Activated naive CD4-positive, alpha-beta T cell treated with anti-CD3 and anti-CD28 coated beads, Interleukin-2, amount 50 U/mL, for 24 hours (primary cell): ENCODE measurements at regions not wholly inside any gene's neighbourhood (a gene's known extent, or its start where the extent isn't known, plus 50 kb on each side); places are given as distances from the start of the nearest gene placed in this dataset.
"Not testable (repeated sequence)": the region's sequence is repeated elsewhere in the genome, so short reads cannot be mapped to it uniquely, and the experiment has no call there.

Experiments
- H3K27ac Mint-ChIP-seq: one replicate; pipeline ENCODE4 v1.8.0; 2021; ENCODE audit warnings: mild to moderate bottlenecking, mixed read lengths
- H3K27me3 Mint-ChIP-seq: one replicate; pipeline ENCODE4 v1.8.0; 2021; ENCODE audit warnings: mixed read lengths
- H3K36me3 Mint-ChIP-seq: one replicate; pipeline ENCODE4 v1.8.0; 2021; ENCODE audit warnings: mixed read lengths
- H3K4me1 Mint-ChIP-seq: one replicate; pipeline ENCODE4 v1.8.0; 2021; ENCODE audit warnings: mixed read lengths
- H3K4me3 Mint-ChIP-seq: one replicate; pipeline ENCODE4 v1.8.0; 2021; ENCODE audit warnings: mild to moderate bottlenecking, mixed read lengths
- H3K9me3 Mint-ChIP-seq: one replicate; pipeline ENCODE4 v1.8.0; 2021; ENCODE audit warnings: mixed read lengths

DNA sequence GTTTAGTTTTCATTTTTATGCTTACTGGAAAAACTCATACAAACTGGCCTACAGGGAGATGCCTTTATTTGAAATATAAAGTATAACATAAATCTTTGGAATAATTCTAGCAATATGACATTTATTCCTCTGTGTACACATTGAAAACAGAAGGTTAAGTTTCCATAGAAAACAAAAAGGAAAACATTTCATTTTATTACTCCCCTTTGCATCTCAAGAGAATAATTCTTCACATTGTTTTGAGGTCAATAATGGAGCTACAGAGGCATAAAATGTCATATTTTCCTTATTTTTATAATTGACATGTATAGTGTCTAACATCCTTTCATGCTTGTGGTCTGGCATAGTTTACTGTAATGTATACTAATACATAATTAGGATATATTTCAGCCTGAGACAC lies 187.6 kb upstream of the AGTR1 start:
- Mint-ChIP-seq H3K27ac (no peak overlapping the region), H3K27me3 (no peaks in the 10 kb centered on the region), H3K36me3 (no peaks in the 10 kb centered on the region), H3K4me1 (no peaks in the 10 kb centered on the region), H3K4me3 (no peak overlapping the region), H3K9me3 (peaks cover 5% of the 10 kb centered on the region)

DNA sequence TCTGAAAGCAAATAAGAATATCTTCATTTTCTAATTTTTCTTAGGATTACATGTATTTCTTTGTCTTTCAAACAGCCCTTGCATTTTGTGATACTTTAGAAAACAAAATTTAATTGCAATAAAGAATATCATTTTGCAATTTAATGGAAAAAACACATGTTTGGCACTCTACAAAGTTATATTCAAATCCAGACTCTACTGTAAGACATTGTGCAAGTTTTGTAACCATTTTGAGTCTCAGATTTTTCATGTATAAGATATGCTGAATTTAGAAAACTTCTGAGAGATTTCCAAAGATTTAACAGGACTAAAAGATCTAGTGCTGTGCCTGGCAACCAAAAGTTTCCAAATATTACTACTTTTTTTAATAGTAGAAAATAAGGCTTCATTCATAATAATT lies 187.1 kb upstream of the AGTR1 start:
- Mint-ChIP-seq H3K4me1 (no peaks in the 10 kb centered on the region), H3K27ac (no peak overlapping the region), H3K9me3 (peaks cover 5% of the 10 kb centered on the region)

DNA sequence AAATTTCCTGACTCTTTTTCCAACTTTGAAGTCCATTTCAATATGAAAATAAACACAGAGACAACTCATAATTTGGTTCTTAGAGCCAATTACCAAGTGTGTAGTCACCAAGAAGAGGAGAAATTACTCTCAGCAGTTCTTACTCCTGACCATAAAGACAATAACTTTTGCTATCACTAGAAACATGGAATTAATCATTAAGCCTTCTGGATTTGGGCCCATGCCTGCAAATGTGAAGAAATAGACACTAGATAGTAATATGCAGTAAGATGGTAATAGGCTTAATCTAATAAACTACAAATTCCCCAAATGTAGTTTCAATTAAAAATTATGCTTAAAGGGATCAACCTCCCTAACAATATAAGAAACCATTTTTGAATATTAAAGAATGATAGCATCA lies 185.1 kb upstream of the AGTR1 start:
- Mint-ChIP-seq H3K27ac (no peak overlapping the region), H3K27me3 (no peaks in the 10 kb centered on the region), H3K4me1 (no peaks in the 10 kb centered on the region), H3K9me3 (no peaks in the 10 kb centered on the region), H3K36me3 (no peaks in the 10 kb centered on the region), H3K4me3 (no peak overlapping the region)

More for the DNA sequence above, 187.1 kb upstream of the AGTR1 start:
- H3K27me3 Mint-ChIP-seq, result no peaks in the 10 kb centered on the region
- no peaks in the 10 kb centered on the region for H3K36me3 Mint-ChIP-seq
- H3K4me3 Mint-ChIP-seq, result no peak overlapping the region

- Mint-ChIP-seq H3K9me3 (no peaks in the 10 kb centered on the region), H3K27ac (no peak overlapping the region), H3K36me3 (no peaks in the 10 kb centered on the region), H3K4me1 (no peaks in the 10 kb centered on the region), H3K4me3 (no peak overlapping the region), H3K27me3 (no peaks in the 10 kb centered on the region)
These were observed 184.6 kb upstream of the AGTR1 start for GRCh38 chr3:148513096-148513543.

DNA sequence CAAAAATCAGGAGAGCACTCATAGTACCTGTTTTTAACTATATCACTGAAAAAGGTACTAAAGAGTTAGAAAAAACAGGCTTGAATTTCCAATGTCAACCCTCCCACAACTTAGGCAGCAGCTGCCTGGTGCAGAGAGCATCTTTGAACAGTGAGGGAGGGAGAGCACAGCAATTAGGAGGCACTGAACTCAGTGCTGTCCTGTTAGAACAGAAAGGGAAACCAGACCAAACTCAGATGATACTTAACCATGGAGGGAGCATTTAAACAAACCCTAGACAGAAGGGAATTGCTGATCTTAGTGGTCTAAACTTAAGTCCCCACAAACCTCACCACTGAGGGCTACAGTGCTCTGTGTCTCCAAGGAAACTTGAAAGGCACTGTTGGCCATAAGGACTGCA lies 179.2 kb upstream of the AGTR1 start:
- Mint-ChIP-seq H3K27me3 (no peaks in the 10 kb centered on the region), H3K27ac (no peak overlapping the region), H3K36me3 (no peaks in the 10 kb centered on the region), H3K4me3 (no peak overlapping the region), H3K9me3 (peaks cover 7% of the 10 kb centered on the region), H3K4me1 (no peaks in the 10 kb centered on the region)

- H3K4me1 Mint-ChIP-seq, H3K27me3 Mint-ChIP-seq, H3K27ac Mint-ChIP-seq, H3K36me3 Mint-ChIP-seq, H3K4me3 Mint-ChIP-seq: not testable (repeated sequence)
- peaks cover 13% of the 10 kb centered on the region for H3K9me3 Mint-ChIP-seq
These were observed 172.1 kb upstream of the AGTR1 start for GRCh38 chr3:148525621-148526020.

- Mint-ChIP-seq H3K4me1 (no peaks in the 10 kb centered on the region), H3K4me3 (no peak overlapping the region), H3K9me3 (peaks cover 11% of the 10 kb centered on the region), H3K27me3 (no peaks in the 10 kb centered on the region), H3K36me3 (no peaks in the 10 kb centered on the region), H3K27ac (no peak overlapping the region)
These were observed 169.7 kb upstream of the AGTR1 start for GRCh38 chr3:148528024-148528423.

DNA sequence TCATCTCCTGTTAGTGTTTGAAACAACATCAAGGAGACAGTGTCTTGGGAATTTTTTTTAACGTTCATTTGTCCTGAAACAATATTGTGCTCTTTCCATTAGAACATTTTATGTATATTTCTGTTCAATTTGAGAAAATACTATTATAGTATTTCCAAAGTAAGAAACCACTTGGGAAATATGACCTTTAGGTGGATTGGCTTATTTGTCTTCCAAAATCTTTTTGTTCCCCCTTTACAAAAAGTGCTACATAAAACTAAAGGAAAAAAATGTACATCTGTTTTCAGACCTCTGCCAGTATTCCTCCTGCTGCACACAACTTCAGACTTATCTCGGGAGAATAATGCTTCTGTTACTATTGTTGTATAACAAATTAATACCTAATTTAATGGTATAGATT lies 165.9 kb upstream of the AGTR1 start:
- Mint-ChIP-seq H3K4me3 (no peak overlapping the region), H3K36me3 (no peaks in the 10 kb centered on the region), H3K4me1 (no peaks in the 10 kb centered on the region), H3K27ac (no peak overlapping the region), H3K9me3 (peaks cover 5% of the 10 kb centered on the region), H3K27me3 (no peaks in the 10 kb centered on the region)

- no peaks in the 10 kb centered on the region for H3K36me3 Mint-ChIP-seq
- H3K4me1 Mint-ChIP-seq, result no peaks in the 10 kb centered on the region
- H3K9me3 Mint-ChIP-seq, result peaks cover under 1% of the 10 kb centered on the region
- no peaks in the 10 kb centered on the region for H3K27me3 Mint-ChIP-seq
- no peak overlapping the region for H3K27ac Mint-ChIP-seq
- H3K4me3 Mint-ChIP-seq, result no peak overlapping the region
These were observed 165.4 kb upstream of the AGTR1 start for GRCh38 chr3:148532326-148532725.

- Mint-ChIP-seq H3K27me3 (no peaks in the 10 kb centered on the region), H3K4me1 (no peaks in the 10 kb centered on the region), H3K9me3 (no peaks in the 10 kb centered on the region), H3K4me3 (no peak overlapping the region), H3K27ac (no peak overlapping the region), H3K36me3 (no peaks in the 10 kb centered on the region)
These were observed 164.9 kb upstream of the AGTR1 start for GRCh38 chr3:148532774-148533173.

- Mint-ChIP-seq H3K36me3 (no peaks in the 10 kb centered on the region), H3K27ac (no peak overlapping the region), H3K4me3 (no peak overlapping the region), H3K27me3 (no peaks in the 10 kb centered on the region), H3K9me3 (no peaks in the 10 kb centered on the region), H3K4me1 (no peaks in the 10 kb centered on the region)
These were observed 163.4 kb upstream of the AGTR1 start for GRCh38 chr3:148534089-148534988.

DNA sequence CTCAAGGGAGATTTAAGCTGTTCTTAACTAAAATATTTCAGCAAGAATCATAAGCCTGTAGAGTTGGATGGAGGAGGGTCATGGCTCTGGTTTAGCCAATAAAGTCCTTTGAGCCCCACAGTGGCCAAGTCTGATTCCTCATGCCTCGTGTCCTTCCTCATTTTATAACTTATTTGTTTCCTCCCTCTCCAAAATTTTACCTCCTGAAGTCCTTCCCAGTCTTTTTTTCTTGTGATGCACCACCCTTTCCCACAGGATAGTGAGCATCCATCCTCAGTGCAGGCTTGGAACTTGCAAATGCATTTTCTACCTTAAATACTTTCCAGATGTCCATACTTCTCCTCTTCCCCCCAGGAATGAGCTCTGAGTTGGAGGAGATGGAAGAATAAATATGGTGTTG lies 162.7 kb upstream of the AGTR1 start:
- H3K4me1 Mint-ChIP-seq, result no peaks in the 10 kb centered on the region
- H3K36me3 Mint-ChIP-seq, result no peaks in the 10 kb centered on the region
- H3K4me3 Mint-ChIP-seq, result no peak overlapping the region
- H3K9me3 Mint-ChIP-seq, result no peaks in the 10 kb centered on the region
- no peaks in the 10 kb centered on the region for H3K27me3 Mint-ChIP-seq
- no peak overlapping the region for H3K27ac Mint-ChIP-seq

DNA sequence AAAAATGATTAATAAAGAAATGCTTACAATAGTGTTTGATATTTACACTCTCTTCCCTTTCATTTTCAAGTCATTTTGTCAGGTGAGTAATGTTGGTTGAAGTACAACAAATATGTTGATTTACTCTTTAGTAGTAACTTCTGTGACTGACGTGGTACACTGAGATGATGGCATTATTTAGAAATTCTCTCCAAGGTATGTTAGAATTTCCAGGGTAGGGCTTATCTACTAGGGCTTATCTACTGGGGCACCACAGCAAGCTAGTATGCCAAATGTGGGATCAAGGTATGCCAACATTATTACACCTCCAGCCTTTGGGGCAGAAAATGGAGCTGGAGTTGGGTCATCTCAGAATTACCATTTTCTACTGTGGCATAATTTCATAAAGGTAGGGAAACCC lies 157.4 kb upstream of the AGTR1 start:
- Mint-ChIP-seq H3K36me3 (no peaks in the 10 kb centered on the region), H3K27me3 (no peaks in the 10 kb centered on the region), H3K9me3 (no peaks in the 10 kb centered on the region), H3K4me3 (no peak overlapping the region), H3K4me1 (no peaks in the 10 kb centered on the region), H3K27ac (no peak overlapping the region)

DNA sequence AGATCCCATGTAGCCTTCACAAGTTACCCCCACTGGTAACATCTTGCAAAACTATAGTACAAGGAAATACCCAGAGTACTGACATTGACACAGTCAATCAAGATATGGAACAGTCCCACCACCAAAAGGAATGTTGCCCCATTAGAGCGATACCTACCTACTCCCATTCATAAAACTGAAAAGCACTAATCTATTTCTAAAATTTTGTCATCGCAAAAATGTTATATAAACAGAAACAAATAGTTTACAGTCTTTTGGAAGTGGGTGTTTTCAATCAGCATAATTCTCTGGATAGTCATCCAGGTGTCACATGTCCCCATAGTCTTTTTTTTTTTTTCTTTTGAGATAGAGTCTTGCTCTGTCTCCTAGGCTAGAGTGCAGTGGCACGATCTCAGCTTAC lies 156.9 kb upstream of the AGTR1 start:
- H3K27ac Mint-ChIP-seq, result no peak overlapping the region
- H3K27me3 Mint-ChIP-seq, result no peaks in the 10 kb centered on the region
- no peaks in the 10 kb centered on the region for H3K4me1 Mint-ChIP-seq
- H3K4me3 Mint-ChIP-seq, result no peak overlapping the region
- H3K9me3 Mint-ChIP-seq, result no peaks in the 10 kb centered on the region
- no peaks in the 10 kb centered on the region for H3K36me3 Mint-ChIP-seq

- Mint-ChIP-seq H3K4me1 (no peaks in the 10 kb centered on the region), H3K27ac (no peak overlapping the region), H3K9me3 (peaks cover 4% of the 10 kb centered on the region), H3K36me3 (no peaks in the 10 kb centered on the region), H3K27me3 (no peaks in the 10 kb centered on the region), H3K4me3 (no peak overlapping the region)
These were observed 150.7 kb upstream of the AGTR1 start for GRCh38 chr3:148546959-148547358.

DNA sequence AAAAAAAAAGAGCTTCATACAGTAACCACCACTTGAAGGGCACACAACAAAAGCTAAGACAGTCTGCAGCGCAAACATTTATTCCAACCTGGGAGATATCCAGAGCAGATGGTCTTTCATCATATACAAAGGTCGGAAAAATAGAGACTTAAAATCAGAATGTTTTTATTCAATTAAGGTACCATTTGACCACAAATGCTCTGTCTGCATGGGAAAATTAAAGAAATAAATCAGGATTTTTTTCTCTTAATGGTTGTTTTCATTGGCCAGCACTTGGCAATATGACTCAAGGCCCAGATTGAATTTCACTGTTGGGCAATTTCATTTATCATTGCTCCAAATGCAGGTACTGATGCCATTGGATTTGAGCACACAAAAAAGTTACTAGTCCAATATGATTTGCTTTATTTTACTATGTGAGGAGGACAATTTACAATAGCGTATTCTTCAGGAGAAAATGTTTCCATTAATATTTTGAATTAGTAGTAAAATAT lies 145.9 kb upstream of the AGTR1 start:
- peaks cover 4% of the 10 kb centered on the region for H3K9me3 Mint-ChIP-seq
- no peak overlapping the region for H3K4me3 Mint-ChIP-seq
- H3K27ac Mint-ChIP-seq, result no peak overlapping the region
- no peaks in the 10 kb centered on the region for H3K36me3 Mint-ChIP-seq
- H3K4me1 Mint-ChIP-seq, result no peaks in the 10 kb centered on the region
- no peaks in the 10 kb centered on the region for H3K27me3 Mint-ChIP-seq

GRCh38 chr3:148554367-148554766 lies 143.3 kb upstream of the AGTR1 start:
- H3K27me3 Mint-ChIP-seq, result no peaks in the 10 kb centered on the region
- H3K36me3 Mint-ChIP-seq, result no peaks in the 10 kb centered on the region
- H3K9me3 Mint-ChIP-seq, result peaks cover 4% of the 10 kb centered on the region

More at GRCh38 chr3:148554367-148554766, 143.3 kb upstream of the AGTR1 start:
- Mint-ChIP-seq H3K4me1 (no peaks in the 10 kb centered on the region), H3K4me3 (no peak overlapping the region), H3K27ac (no peak overlapping the region)
